Right ventricle myocardium inferior (tissue), 1 donor: ENCODE measurements at regions not wholly inside any gene's neighbourhood (a gene's known extent, or its start where the extent isn't known, plus 50 kb on each side); places are given as distances from the start of the nearest gene placed in this dataset.
"Not testable (repeated sequence)": the region's sequence is repeated elsewhere in the genome, so short reads cannot be mapped to it uniquely, and the experiment has no call there.

Experiments
- ATAC-seq: fragments of 200-7000 bp; cut with Tn5 transposase; one replicate; pipeline ENCODE4 v1.9.1; 2020; ENCODE audit warnings: mild to moderate bottlenecking, moderate library complexity
- DNase-seq: peaks from one replicate; pipeline ENCODE4 v3.0.0; 2021; ENCODE audit errors: missing footprints
- intact Hi-C: fragments of 100-400 bp; cut with DNase I; formaldehyde crosslinking; loops from one replicate; pipeline ENCODE4 v1.11.0; 2022
- donor health status: DM: no; HTN: yes; CAD: no; lungs with severe emphysema.

- ATAC-seq (no peak), DNase-seq (no peak)
- intact Hi-C loops: no loop called here
Measured at GRCh38 chr9:2276296-2276695, 261.1 kb downstream of the SMARCA2 start.

- intact Hi-C loops, DNase-seq, ATAC-seq: not testable (repeated sequence)
Measured at GRCh38 chr9:2277133-2277532, 262.0 kb downstream of the SMARCA2 start.

GRCh38 chr9:2277644-2278043 is 262.5 kb downstream of the SMARCA2 start:
- intact Hi-C loops, ATAC-seq: not testable (repeated sequence)

GRCh38 chr9:2279138-2279537 is 264.0 kb downstream of the SMARCA2 start:
- DNase-seq, intact Hi-C loops, ATAC-seq: not testable (repeated sequence)

More at GRCh38 chr9:2277644-2278043, 262.5 kb downstream of the SMARCA2 start:
- not testable (repeated sequence) for DNase-seq

GRCh38 chr9:2281031-2281802 is 266.1 kb downstream of the SMARCA2 start:
- intact Hi-C loops: no loop called here
- ATAC-seq (no peak), DNase-seq (no peak)

- ATAC-seq (no peak), DNase-seq (no peak)
- intact Hi-C loops: no loop called here
Measured at GRCh38 chr9:2281803-2282185, 266.6 kb downstream of the SMARCA2 start.

GRCh38 chr9:2284770-2285169 is 269.6 kb downstream of the SMARCA2 start:
- ATAC-seq (no peak), DNase-seq (no peak)
- intact Hi-C loops: no loop called here

- intact Hi-C loops: no loop called here
- ATAC-seq (no peak), DNase-seq (no peak)
Measured at GRCh38 chr9:2285416-2286332, 270.5 kb downstream of the SMARCA2 start.

GRCh38 chr9:2286333-2286705 is 271.2 kb downstream of the SMARCA2 start:
- no peak for ATAC-seq
- no peak for DNase-seq

GRCh38 chr9:2286825-2287455 is 271.8 kb downstream of the SMARCA2 start:
- no peak for DNase-seq
- intact Hi-C loops: no loop called here
- no peak for ATAC-seq

More at GRCh38 chr9:2286333-2286705, 271.2 kb downstream of the SMARCA2 start:
- intact Hi-C loops: no loop called here

- intact Hi-C loops: no loop called here
- no peak for DNase-seq
- ATAC-seq: no peak
Measured at GRCh38 chr9:2288309-2288708, 273.2 kb downstream of the SMARCA2 start.

GRCh38 chr9:2289263-2289662 is 274.1 kb downstream of the SMARCA2 start:
- intact Hi-C loops: no loop called here
- DNase-seq (no peak), ATAC-seq (no peak)

- no peak for ATAC-seq
- no peak for DNase-seq
- intact Hi-C loops: no loop called here
Measured at GRCh38 chr9:2290382-2290781, 275.2 kb downstream of the SMARCA2 start.

- no peak for DNase-seq
- peak; percentile 39 for ATAC-seq
- intact Hi-C loops: no loop called here
Measured at GRCh38 chr9:2291980-2292704, 277.0 kb downstream of the SMARCA2 start.

- intact Hi-C loops: no loop called here
- ATAC-seq: no peak
- no peak for DNase-seq
Measured at GRCh38 chr9:2292733-2293132, 277.6 kb downstream of the SMARCA2 start.

- no peak for ATAC-seq
- intact Hi-C loops: no loop called here
- no peak for DNase-seq
Measured at GRCh38 chr9:2297771-2298170, 282.6 kb downstream of the SMARCA2 start.

- intact Hi-C loops: no loop called here
- no peak for ATAC-seq
- no peak for DNase-seq
Measured at GRCh38 chr9:2298217-2298616, 283.1 kb downstream of the SMARCA2 start.

GRCh38 chr9:2299156-2299842 is 284.2 kb downstream of the SMARCA2 start:
- no peak for ATAC-seq
- intact Hi-C loops: no loop called here
- no peak for DNase-seq
